IMR-90 (cell line): ENCODE measurements at regions not wholly inside any gene's neighbourhood (a gene's known extent, or its start where the extent isn't known, plus 50 kb on each side); places are given as distances from the start of the nearest gene placed in this dataset.
A peak's percentile ranks its signal among the peaks of the same experiment; 100 is the strongest.

ENCODE experiments used
- ATAC-seq: fragments of 200-7000 bp; cut with Tn5 transposase; 2 replicates; pipeline ENCODE4 v1.9.1; 2020; ENCODE audit warnings: low read depth, mild to moderate bottlenecking, moderate library complexity
- BruUV-seq: library from RNA; stranded (reverse); fragments of 400-500 nt; replicated peaks from 2 replicates; lab custom pipeline; 2021; lab: Mats Ljungman, UMichigan
- CTCF ChIA-PET: fragments of 300-600 bp; formaldehyde crosslinking; extraction: SDS; loops from one replicate; lab custom pipeline; 2021; ENCODE audit warnings: antibody characterized with exemption; lab: Yijun Ruan, JAX
- POLR2A ChIA-PET: fragments of 300-600 bp; sonication (Branson Sonifier 250); formaldehyde crosslinking; loops from one replicate; lab custom pipeline; 2022; ENCODE audit warnings: antibody characterized with exemption; ENCODE audit not compliant: unreplicated experiment; lab: Charles Lee
- DNase-seq: peaks from one replicate; pipeline ENCODE4 v3.0.0; 2013
- H2AFZ ChIP-seq: replicated peaks from 2 replicates; pipeline ENCODE3; 2013; ENCODE audit warnings: low read length, mild to moderate bottlenecking; ENCODE audit not compliant: poor library complexity
- H2AK5ac ChIP-seq: 2 replicates; pipeline ENCODE4 v1.6.1; 2013; ENCODE audit warnings: low read depth, low read length, inconsistent platforms
- H2AK9ac ChIP-seq: replicated peaks from 2 replicates; pipeline ENCODE3; 2013; ENCODE audit warnings: mild to moderate bottlenecking, low read depth, low read length, moderate library complexity; ENCODE audit not compliant: poor library complexity
- H2BK120ac ChIP-seq: 2 replicates; pipeline ENCODE4 v1.6.1; 2013; ENCODE audit warnings: low read depth, low read length, inconsistent platforms
- H2BK15ac ChIP-seq: 3 replicates; pipeline ENCODE4 v1.6.1; 2013; ENCODE audit warnings: low read depth, low read length, inconsistent platforms
- H2BK20ac ChIP-seq: 2 replicates; pipeline ENCODE4 v1.6.1; 2013; ENCODE audit warnings: low read depth, mild to moderate bottlenecking, inconsistent platforms, low read length, moderate library complexity
- H2BK5ac ChIP-seq: 2 replicates; pipeline ENCODE4 v1.6.1; 2013; ENCODE audit warnings: mild to moderate bottlenecking, low read depth, low read length, inconsistent platforms; ENCODE audit not compliant: poor library complexity, severe bottlenecking
- H3K14ac ChIP-seq: replicated peaks from 2 replicates; pipeline ENCODE4 v1.6.1; 2013; ENCODE audit warnings: low read depth, low read length, inconsistent platforms
- H3K18ac ChIP-seq: 2 replicates; pipeline ENCODE4 v1.6.1; 2013; ENCODE audit warnings: low read depth, low read length, control low read depth
- H3K23ac ChIP-seq: 2 replicates; pipeline ENCODE4 v1.6.1; 2013; ENCODE audit warnings: low read depth, low read length, inconsistent platforms
- H3K27ac ChIP-seq: 2 replicates; pipeline ENCODE4 v1.5.1; 2013; ENCODE audit warnings: mild to moderate bottlenecking, control low read depth, low read length; ENCODE audit not compliant: insufficient read depth
- H3K27me3 ChIP-seq: 2 replicates; pipeline ENCODE4 v1.6.1; 2013; ENCODE audit warnings: low read length; ENCODE audit not compliant: control insufficient read depth, insufficient read depth
- H3K36me3 ChIP-seq: 2 replicates; pipeline ENCODE4 v1.6.1; 2013; ENCODE audit warnings: low read length, mixed read lengths; ENCODE audit not compliant: control insufficient read depth, insufficient read depth
- H3K4ac ChIP-seq: 2 replicates; pipeline ENCODE4 v1.6.1; 2013; ENCODE audit warnings: low read depth, low read length, inconsistent platforms
- H3K4me1 ChIP-seq: 2 replicates; pipeline ENCODE4 v1.6.1; 2013; ENCODE audit warnings: low read length, mixed read lengths; ENCODE audit not compliant: control insufficient read depth, insufficient read depth
- H3K4me2 ChIP-seq: 2 replicates; pipeline ENCODE4 v1.6.1; 2013; ENCODE audit warnings: low read depth, mild to moderate bottlenecking, control low read depth, low read length, moderate library complexity
- H3K4me3 ChIP-seq: 2 replicates; pipeline ENCODE4 v1.5.1; 2013; ENCODE audit warnings: low read depth, mild to moderate bottlenecking, control low read depth, low read length, moderate library complexity; ENCODE audit not compliant: insufficient read depth
- H3K56ac ChIP-seq: 2 replicates; pipeline ENCODE4 v1.6.1; 2013; ENCODE audit warnings: low read length, inconsistent platforms; ENCODE audit not compliant: insufficient read depth; ENCODE audit errors: extremely low read depth
- H3K79me1 ChIP-seq, 2 experiments: 2 replicates each; pipeline ENCODE4 v1.6.1; 2013; ENCODE audit warnings: low read length in 2 of 2, inconsistent platforms in 1 of 2, low read depth in 1 of 2
- H3K9ac ChIP-seq: 2 replicates; pipeline ENCODE4 v1.6.1; 2013; ENCODE audit warnings: low read depth, low read length, control low read depth
- H3K9me1 ChIP-seq: 2 replicates; pipeline ENCODE4 v1.6.1; 2013; ENCODE audit warnings: low read length, inconsistent platforms; ENCODE audit not compliant: insufficient read depth
- H3K9me3 ChIP-seq: 2 replicates; pipeline ENCODE4 v1.6.1; 2013; ENCODE audit warnings: low read length; ENCODE audit not compliant: control insufficient read depth, insufficient read depth
- H4K20me1 ChIP-seq: 2 replicates; pipeline ENCODE4 v1.6.1; 2013; ENCODE audit warnings: low read length, inconsistent platforms; ENCODE audit not compliant: insufficient read depth
- H4K5ac ChIP-seq: 2 replicates; pipeline ENCODE4 v1.6.1; 2013; ENCODE audit warnings: mild to moderate bottlenecking, low read depth, low read length, control low read depth
- H4K8ac ChIP-seq, 2 experiments: 2 replicates each; pipeline ENCODE4 v1.6.1; 2013; ENCODE audit warnings: low read depth in 2 of 2, low read length in 2 of 2, control low read depth in 1 of 2, inconsistent platforms in 1 of 2
- H4K91ac ChIP-seq: 2 replicates; pipeline ENCODE4 v1.6.1; 2013; ENCODE audit warnings: low read depth, low read length, inconsistent platforms; ENCODE audit not compliant: insufficient read depth
- CHD1 ChIP-seq: IDR thresholded peaks from 2 replicates; pipeline ENCODE4 v1.6.1; 2012; ENCODE audit warnings: low read depth, low read length, improper control_type of control experiment
- MAFK ChIP-seq: IDR thresholded peaks from 2 replicates; pipeline ENCODE4 v1.6.1; 2012; ENCODE audit warnings: low read depth, low read length, improper control_type of control experiment
- MAZ ChIP-seq: IDR thresholded peaks from 2 replicates; pipeline ENCODE4 v1.6.1; 2012; ENCODE audit warnings: low read depth, mild to moderate bottlenecking, low read length, improper control_type of control experiment, moderate library complexity, borderline replicate concordance
- NFE2L2 ChIP-seq: fragments of 150-350 bp; IDR thresholded peaks from 2 replicates; pipeline ENCODE4 v1.6.1; 2016; ENCODE audit warnings: low read depth, mild to moderate bottlenecking, low read length
- RAD21 ChIP-seq: IDR thresholded peaks from 2 replicates; pipeline ENCODE4 v1.6.1; 2012; ENCODE audit warnings: low read length, improper control_type of control experiment
- RFX5 ChIP-seq: IDR thresholded peaks from 2 replicates; pipeline ENCODE4 v1.8.0; 2012; ENCODE audit warnings: low read depth, mild to moderate bottlenecking, low read length, moderate library complexity
- WGBS, 2 experiments: methylation state at CpG; one replicate each; pipeline versions ENCODE4 v1.1.5 to v1.1.7; 2013; ENCODE audit warnings: missing lambda C conversion rate in 2 of 2; ENCODE audit not compliant: insufficient read length in 1 of 2; ENCODE audit errors: extremely low coverage in 2 of 2; 5-methylcytosine and 5-hydroxymethylcytosine counted together
- dilution Hi-C: fragments of 300-500 bp; cut with HindIII; formaldehyde crosslinking; loops from one replicate; pipeline ENCODE4 v1.14.3; 2018; ENCODE audit warnings: low sequenced_read_pairs; ENCODE audit not compliant: unreplicated experiment
- in situ Hi-C: fragments of 300-500 bp; cut with MboI; formaldehyde crosslinking; loops from 3 replicates; pipeline ENCODE4 v1.14.3; 2019; ENCODE audit warnings: low sequenced_read_pairs, inconsistent platforms, mixed read lengths
- intact Hi-C: fragments of 100-400 bp; cut with micrococcal nuclease; formaldehyde crosslinking; loops from 2 replicates; pipeline ENCODE4 v1.10.0; 2022
- TF ChIP-seq, protein P1 (sequence below): fragments of 150-350 bp; IDR thresholded peaks from 2 replicates; pipeline ENCODE4 v1.6.1; 2017; ENCODE audit warnings: mild to moderate bottlenecking, antibody characterized with exemption, low read length, low read depth

DNA sequence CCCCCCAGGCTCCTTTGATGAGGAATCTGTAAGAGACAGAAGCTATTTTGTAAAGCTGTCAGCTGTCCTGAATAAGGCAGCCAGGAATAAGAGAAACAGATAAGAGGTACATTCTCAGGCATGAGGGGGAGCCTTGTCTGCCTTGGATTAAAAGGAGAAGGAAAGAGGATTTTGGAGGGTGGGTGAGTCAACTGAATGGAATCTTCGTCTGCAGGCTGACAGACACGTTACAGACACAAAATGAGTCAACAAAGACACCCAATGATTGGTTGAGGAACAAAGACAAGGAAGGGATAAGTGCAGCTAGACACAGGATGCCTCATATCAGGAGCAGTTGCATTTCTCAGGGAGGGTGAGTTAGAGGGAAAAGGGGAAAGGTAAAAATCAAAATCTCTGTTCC lies 162.5 kb downstream of the OLFM4 start:
- no peaks in the 10 kb centered on the region for H3K4me1 ChIP-seq
- ChIA-PET CTCF (no interaction called here), POLR2A (no interaction called here)
- no peak overlapping the region for H4K5ac ChIP-seq
- H3K79me1 ChIP-seq: no peaks in the 10 kb centered on the region
- TF ChIP-seq CHD1 (no peak), MAZ (no peak), RFX5 (no peak), NFE2L2 (no peak), RAD21 (no peak), MAFK (no peak)
- TF ChIP-seq, protein P1, sequence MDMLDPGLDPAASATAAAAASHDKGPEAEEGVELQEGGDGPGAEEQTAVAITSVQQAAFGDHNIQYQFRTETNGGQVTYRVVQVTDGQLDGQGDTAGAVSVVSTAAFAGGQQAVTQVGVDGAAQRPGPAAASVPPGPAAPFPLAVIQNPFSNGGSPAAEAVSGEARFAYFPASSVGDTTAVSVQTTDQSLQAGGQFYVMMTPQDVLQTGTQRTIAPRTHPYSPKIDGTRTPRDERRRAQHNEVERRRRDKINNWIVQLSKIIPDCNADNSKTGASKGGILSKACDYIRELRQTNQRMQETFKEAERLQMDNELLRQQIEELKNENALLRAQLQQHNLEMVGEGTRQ: no peak
- no peak overlapping the region for H3K4me3 ChIP-seq
- intact Hi-C loops: no loop called here
- H4K20me1 ChIP-seq: no peaks in the 10 kb centered on the region
- H3K18ac ChIP-seq: no peak overlapping the region
- DNase-seq (peak; percentile 11), ATAC-seq (no peak)
- H3K23ac ChIP-seq: no peak overlapping the region
- no peak overlapping the region for H2BK15ac ChIP-seq
- H3K14ac ChIP-seq: no peak overlapping the region
- H3K9me3 ChIP-seq: no peaks in the 10 kb centered on the region
- H3K4ac ChIP-seq: no peak overlapping the region
- no peaks in the 10 kb centered on the region for H3K36me3 ChIP-seq
- H2AK9ac ChIP-seq: no peak overlapping the region
- no peak overlapping the region for H4K91ac ChIP-seq
- H2AK5ac ChIP-seq: no peak overlapping the region
- no TSS peak for BruUV-seq
- H2BK120ac ChIP-seq: no peak overlapping the region
- H3K27me3 ChIP-seq: no peaks in the 10 kb centered on the region
- no peak overlapping the region for H3K56ac ChIP-seq
- in situ Hi-C loops: no loop called here
- no peak overlapping the region for H2AFZ ChIP-seq
- H2BK5ac ChIP-seq: no peak overlapping the region
- WGBS, 2 experiments: 0% methylated on average over 2 of the region's 2 CpGs; no CpG with 5 or more reads in 1 of the 2 experiments
- no peak overlapping the region for H3K9ac ChIP-seq
- no peaks in the 10 kb centered on the region for H3K9me1 ChIP-seq
- dilution Hi-C loops: no loop called here
- H4K8ac ChIP-seq: no peak overlapping the region
- no peak overlapping the region for H3K27ac ChIP-seq
- no peak overlapping the region for H3K4me2 ChIP-seq
- H2BK20ac ChIP-seq: no peak overlapping the region
